OCI-LY1 (cell line): ENCODE measurements at regions not wholly inside any gene's neighbourhood (a gene's known extent, or its start where the extent isn't known, plus 50 kb on each side); places are given as distances from the start of the nearest gene placed in this dataset.

Experiments used
- EZH2 ChIP-seq: fragments of 200-600 bp; sonication (generic), shearing (Covaris generic); IDR thresholded peaks from 2 replicates; pipeline ENCODE4 v1.8.0; 2017; ENCODE audit warnings: borderline replicate concordance, mixed run types, mild to moderate bottlenecking, antibody characterized with exemption, low read length, moderate library complexity, mixed read lengths
- TF ChIP-seq, protein P1 (sequence below): fragments of 200-600 bp; sonication (generic), shearing (Covaris generic); IDR thresholded peaks from 2 replicates; pipeline ENCODE4 v1.5.1; 2017; ENCODE audit warnings: mild to moderate bottlenecking, antibody characterized with exemption, low read length, moderate library complexity, mixed read lengths

DNA sequence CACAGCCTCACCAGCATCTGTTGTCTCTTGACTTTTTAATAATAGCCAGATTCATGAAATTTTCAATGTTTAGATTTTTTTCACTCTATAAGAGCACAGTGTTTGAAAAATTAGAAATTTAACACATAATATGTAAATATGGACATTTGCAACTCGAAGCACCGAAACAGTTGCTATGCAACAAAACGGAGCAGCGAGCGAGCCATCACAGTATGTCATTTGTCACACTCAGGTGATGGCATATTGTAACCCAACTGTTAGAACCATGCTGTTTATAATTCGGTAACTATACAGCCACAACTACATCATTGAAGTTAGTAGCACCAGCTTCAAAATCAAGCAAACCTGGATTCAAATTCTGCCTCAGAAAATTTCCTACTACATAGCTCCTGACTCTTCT lies 410.8 kb downstream of the NPIPA8 start:
- TF ChIP-seq, protein P1, sequence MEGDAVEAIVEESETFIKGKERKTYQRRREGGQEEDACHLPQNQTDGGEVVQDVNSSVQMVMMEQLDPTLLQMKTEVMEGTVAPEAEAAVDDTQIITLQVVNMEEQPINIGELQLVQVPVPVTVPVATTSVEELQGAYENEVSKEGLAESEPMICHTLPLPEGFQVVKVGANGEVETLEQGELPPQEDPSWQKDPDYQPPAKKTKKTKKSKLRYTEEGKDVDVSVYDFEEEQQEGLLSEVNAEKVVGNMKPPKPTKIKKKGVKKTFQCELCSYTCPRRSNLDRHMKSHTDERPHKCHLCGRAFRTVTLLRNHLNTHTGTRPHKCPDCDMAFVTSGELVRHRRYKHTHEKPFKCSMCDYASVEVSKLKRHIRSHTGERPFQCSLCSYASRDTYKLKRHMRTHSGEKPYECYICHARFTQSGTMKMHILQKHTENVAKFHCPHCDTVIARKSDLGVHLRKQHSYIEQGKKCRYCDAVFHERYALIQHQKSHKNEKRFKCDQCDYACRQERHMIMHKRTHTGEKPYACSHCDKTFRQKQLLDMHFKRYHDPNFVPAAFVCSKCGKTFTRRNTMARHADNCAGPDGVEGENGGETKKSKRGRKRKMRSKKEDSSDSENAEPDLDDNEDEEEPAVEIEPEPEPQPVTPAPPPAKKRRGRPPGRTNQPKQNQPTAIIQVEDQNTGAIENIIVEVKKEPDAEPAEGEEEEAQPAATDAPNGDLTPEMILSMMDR, result no peak
- no peak for TF ChIP-seq EZH2
